ENCODE measurements at regions not wholly inside any gene's neighbourhood (a gene's known extent, or its start where the extent isn't known, plus 50 kb on each side); places are given as distances from the start of the nearest gene placed in this dataset.

DNA sequence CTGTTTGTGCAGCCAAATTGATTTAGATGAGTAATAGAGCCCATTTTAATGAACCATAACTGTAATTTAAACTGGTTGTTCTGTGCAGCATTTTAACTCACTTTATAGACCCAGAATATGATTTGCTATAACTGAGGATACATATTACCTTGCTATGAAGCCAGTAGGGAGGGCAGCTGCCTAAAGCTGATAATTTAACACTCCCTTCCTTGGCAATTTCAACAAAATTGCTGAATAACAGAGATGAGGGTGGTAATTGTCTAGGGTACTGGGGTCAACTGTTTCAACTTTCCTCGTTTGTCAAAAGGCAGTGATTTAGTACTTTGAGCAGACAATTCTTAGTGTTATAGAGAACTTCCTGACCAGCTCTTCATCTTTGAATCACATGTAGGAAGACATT lies 304.9 kb upstream of the POU1F1 start:
- H3K36me3 ChIP-seq, result no peaks in the 10 kb centered on the region
- 35% methylated on average over 1 of the region's 1 CpG for WGBS, 2 donors
- H3K9me3 ChIP-seq, result no peaks in the 10 kb centered on the region
- H3K4me3 ChIP-seq, result no peak overlapping the region
- no peaks in the 10 kb centered on the region for H3K4me1 ChIP-seq
- no peak for FAIRE-seq
- ATAC-seq, result no peak
- TF ChIP-seq, protein P1, sequence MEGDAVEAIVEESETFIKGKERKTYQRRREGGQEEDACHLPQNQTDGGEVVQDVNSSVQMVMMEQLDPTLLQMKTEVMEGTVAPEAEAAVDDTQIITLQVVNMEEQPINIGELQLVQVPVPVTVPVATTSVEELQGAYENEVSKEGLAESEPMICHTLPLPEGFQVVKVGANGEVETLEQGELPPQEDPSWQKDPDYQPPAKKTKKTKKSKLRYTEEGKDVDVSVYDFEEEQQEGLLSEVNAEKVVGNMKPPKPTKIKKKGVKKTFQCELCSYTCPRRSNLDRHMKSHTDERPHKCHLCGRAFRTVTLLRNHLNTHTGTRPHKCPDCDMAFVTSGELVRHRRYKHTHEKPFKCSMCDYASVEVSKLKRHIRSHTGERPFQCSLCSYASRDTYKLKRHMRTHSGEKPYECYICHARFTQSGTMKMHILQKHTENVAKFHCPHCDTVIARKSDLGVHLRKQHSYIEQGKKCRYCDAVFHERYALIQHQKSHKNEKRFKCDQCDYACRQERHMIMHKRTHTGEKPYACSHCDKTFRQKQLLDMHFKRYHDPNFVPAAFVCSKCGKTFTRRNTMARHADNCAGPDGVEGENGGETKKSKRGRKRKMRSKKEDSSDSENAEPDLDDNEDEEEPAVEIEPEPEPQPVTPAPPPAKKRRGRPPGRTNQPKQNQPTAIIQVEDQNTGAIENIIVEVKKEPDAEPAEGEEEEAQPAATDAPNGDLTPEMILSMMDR (IDR thresholded peaks at IDR 0.05), result no peak
- H3K27me3 ChIP-seq, result peaks cover 0 to 4% (median 0%) of the 10 kb centered on the region in 4 donors
- H3K27ac ChIP-seq, result no peak overlapping the region
- DNase-seq, result no peak
- intact Hi-C loops (cut with DNase I), result no loop called here

DNA sequence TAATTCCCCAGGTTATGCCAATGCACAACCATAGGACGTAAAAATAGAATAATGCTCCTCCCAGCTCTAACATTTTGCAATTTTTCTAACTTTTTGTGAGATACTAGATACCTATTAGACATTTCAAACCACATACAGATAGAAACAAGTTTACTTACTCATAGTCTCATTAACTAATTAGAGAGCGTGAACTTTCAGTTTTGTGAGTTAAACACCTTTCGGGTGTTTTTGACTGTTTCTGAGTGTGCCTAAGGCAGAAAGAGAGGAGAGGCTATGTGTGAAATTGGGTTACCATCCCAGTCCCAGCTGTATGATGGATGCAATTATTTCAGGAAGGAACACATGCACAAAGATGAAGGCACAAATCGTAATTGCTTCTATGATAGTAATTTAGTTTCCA lies 300.4 kb upstream of the POU1F1 start:
- DNase-seq, result no peak
- no peak for ATAC-seq
- WGBS, 2 donors, result 58 to 69% methylated on average over 4 of the region's 4 CpGs
- Histone ChIP-seq H3K4me1 (no peaks in the 10 kb centered on the region), H3K36me3 (no peaks in the 10 kb centered on the region), H3K27ac (no peak overlapping the region), H3K4me3 (no peak overlapping the region), H3K27me3 (peaks cover 0 to 4% (median 0%) of the 10 kb centered on the region in 4 donors), H3K9me3 (no peaks in the 10 kb centered on the region)
- intact Hi-C loops (cut with DNase I), result no loop called here
- no peak for FAIRE-seq
- TF ChIP-seq, protein P1 (IDR thresholded peaks at IDR 0.05), result no peak

DNA sequence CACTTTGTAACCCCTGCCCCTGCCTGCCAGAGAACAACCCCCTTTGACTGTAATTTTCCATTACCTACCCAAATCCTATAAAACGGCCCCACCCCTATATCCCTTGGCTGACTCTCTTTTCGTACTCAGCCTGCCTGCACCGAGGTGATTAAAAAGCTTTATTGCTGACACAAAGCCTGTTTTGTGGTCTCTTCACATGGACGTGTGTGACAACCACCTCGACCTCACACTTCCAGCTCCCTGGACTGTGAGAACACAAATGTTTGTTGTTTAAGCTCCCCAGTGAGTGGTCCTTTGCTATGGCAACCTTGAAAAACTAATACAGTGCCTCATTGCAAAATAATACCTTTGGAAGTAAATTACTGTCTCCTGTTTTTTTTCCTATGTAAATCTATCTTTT lies 299.2 kb upstream of the POU1F1 start:
- TF ChIP-seq, protein P1 (IDR thresholded peaks at IDR 0.05), result no peak
- no peak overlapping the region for H3K4me3 ChIP-seq
- 27 to 30% methylated on average over 5 of the region's 5 CpGs for WGBS, 2 donors
- DNase-seq, result no peak
- H3K27me3 ChIP-seq, result peaks cover 0 to 4% (median 0%) of the 10 kb centered on the region in 4 donors
- H3K4me1 ChIP-seq, result no peaks in the 10 kb centered on the region
- intact Hi-C loops (cut with DNase I), result no loop called here
- no peaks in the 10 kb centered on the region for H3K9me3 ChIP-seq
- no peak for ATAC-seq
- no peaks in the 10 kb centered on the region for H3K36me3 ChIP-seq
- H3K27ac ChIP-seq, result no peak overlapping the region
- no peak for FAIRE-seq

DNA sequence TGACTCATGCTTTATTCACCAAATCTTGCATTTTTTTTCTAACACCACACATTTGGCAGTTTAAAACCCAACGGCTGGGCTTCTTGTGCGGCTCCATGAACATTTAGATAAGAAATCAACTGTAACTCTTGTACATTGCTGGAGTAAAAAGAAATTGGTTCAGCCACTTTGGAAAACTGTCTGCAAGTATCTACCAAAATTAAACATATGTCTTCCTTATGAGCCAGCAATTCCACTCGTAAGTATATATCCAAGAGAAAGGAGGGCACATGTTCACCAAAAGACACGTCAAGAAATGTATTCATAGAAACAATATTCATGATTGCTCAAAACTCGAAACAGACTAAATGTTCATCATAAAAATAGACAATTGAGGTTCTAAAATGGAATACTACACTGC lies 291.9 kb upstream of the POU1F1 start:
- Histone ChIP-seq H3K9me3 (no peaks in the 10 kb centered on the region), H3K36me3 (no peaks in the 10 kb centered on the region), H3K27me3 (no peaks in the 10 kb centered on the region), H3K4me3 (no peak overlapping the region), H3K4me1 (no peaks in the 10 kb centered on the region), H3K27ac (no peak overlapping the region)
- FAIRE-seq, result no peak
- ATAC-seq, result no peak
- whole genome bisulfite sequencing, 2 donors, result 72 to 79% methylated on average over 5 of the region's 5 CpGs
- no peak for DNase-seq
- intact Hi-C loops (cut with DNase I), result no loop called here
- TF ChIP-seq, protein P1 (IDR thresholded peaks at IDR 0.05), result no peak

DNA sequence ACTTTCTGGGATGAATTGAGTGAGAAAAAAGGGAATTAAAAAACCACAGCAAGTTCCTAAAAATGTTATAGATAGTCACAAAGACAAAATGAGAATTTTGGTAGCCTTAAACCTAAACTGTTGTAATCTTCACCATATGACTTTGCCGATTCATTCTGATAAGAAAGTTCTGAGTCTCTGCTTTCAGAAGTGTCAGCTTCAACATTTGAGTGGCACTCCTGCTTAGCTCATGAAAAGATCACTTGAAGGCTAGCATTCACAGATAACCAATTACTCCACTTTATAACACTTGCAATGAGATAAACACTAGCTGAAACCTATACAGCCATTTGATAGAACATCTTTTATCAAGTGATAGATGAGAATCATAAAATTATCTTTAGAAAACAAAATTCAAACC lies 288.1 kb upstream of the POU1F1 start:
- Histone ChIP-seq H3K4me1 (no peaks in the 10 kb centered on the region), H3K27ac (no peak overlapping the region), H3K9me3 (no peaks in the 10 kb centered on the region), H3K4me3 (no peak overlapping the region), H3K27me3 (no peaks in the 10 kb centered on the region), H3K36me3 (no peaks in the 10 kb centered on the region)
- DNase-seq (no peak), FAIRE-seq (no peak), ATAC-seq (no peak)
- 29 to 56% methylated on average over 1 of the region's 1 CpG for WGBS, 2 donors
- TF ChIP-seq, protein P1 (IDR thresholded peaks at IDR 0.05), result no peak
- intact Hi-C loops (cut with DNase I), result no loop called here

Measured in pancreas (tissue), 10 donors.